ENCODE measurements at regions not wholly inside any gene's neighbourhood (a gene's known extent, or its start where the extent isn't known, plus 50 kb on each side); places are given as distances from the start of the nearest gene placed in this dataset.
A peak's percentile ranks its signal among the peaks of the same experiment; 100 is the strongest.

DNA sequence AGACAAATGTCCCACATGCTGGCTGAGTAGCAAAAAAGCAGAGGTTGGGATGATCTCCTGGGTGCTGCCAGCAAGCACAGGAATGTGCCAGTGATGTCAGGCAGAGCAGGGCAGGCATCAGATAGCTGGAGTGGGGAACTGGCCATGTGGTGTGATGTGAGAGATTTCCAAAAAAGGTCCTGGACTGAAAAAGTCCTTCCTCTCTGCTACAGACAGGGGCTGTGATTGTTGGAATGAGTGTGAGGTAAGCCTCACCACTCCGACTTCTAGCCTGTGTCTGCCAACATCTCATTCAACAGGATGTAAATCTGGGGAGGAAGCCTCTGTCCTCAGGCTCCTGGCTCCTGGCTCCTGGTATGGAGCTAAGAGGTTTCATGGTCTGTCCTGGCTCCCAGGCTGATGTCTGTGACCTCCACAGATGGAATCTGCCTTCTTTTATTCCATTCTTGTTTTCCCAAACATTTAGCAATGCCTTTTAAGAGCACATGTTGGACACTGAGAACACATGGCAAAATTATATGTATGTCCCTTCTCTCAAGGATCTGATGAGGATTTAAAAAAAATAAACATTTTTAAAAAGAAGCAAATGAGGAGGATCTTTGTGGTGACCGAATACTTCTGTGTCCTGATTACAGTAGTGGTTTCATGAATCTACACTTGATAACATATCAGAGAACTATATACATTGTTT, 50.1 kb upstream of the STK38L start:
- Histone ChIP-seq H3K9me3 (ENCODE audit: control insufficient read depth in 2 of 2, low read length in 2 of 2) (no peaks in the 10 kb centered on the region), H3K27ac (ENCODE audit: low read length) (peak overlapping the region; percentile 93), H3K27me3 (ENCODE audit: control insufficient read depth in 1 of 2, insufficient read depth in 2 of 2, low read length in 2 of 2) (no peaks in the 10 kb centered on the region), H3K4me1 (ENCODE audit: control insufficient read depth, insufficient read depth, low read length) (peaks cover 66% of the 10 kb centered on the region), H3K36me3 (ENCODE audit: control insufficient read depth in 2 of 2, insufficient read depth in 2 of 2, low read length in 2 of 2) (no peaks in the 10 kb centered on the region), H3K9ac (ENCODE audit: low read length in 2 of 2) (peak overlapping the region; percentile 61 to 66), H3K4me3 (ENCODE audit: low read length in 2 of 2) (peak overlapping the region in 1 of 2 donors; percentile 15)

Measured in stomach smooth muscle (tissue), 2 donors.